Ramos (cell line): ENCODE measurements at regions not wholly inside any gene's neighbourhood (a gene's known extent, or its start where the extent isn't known, plus 50 kb on each side); places are given as distances from the start of the nearest gene placed in this dataset.

Source experiments
- in situ Hi-C: fragments of 300-500 bp; cut with MboI; formaldehyde crosslinking; loops from one replicate; pipeline ENCODE4 v1.14.3; 2022; ENCODE audit warnings: low sequenced_read_pairs; ENCODE audit not compliant: unreplicated experiment

DNA sequence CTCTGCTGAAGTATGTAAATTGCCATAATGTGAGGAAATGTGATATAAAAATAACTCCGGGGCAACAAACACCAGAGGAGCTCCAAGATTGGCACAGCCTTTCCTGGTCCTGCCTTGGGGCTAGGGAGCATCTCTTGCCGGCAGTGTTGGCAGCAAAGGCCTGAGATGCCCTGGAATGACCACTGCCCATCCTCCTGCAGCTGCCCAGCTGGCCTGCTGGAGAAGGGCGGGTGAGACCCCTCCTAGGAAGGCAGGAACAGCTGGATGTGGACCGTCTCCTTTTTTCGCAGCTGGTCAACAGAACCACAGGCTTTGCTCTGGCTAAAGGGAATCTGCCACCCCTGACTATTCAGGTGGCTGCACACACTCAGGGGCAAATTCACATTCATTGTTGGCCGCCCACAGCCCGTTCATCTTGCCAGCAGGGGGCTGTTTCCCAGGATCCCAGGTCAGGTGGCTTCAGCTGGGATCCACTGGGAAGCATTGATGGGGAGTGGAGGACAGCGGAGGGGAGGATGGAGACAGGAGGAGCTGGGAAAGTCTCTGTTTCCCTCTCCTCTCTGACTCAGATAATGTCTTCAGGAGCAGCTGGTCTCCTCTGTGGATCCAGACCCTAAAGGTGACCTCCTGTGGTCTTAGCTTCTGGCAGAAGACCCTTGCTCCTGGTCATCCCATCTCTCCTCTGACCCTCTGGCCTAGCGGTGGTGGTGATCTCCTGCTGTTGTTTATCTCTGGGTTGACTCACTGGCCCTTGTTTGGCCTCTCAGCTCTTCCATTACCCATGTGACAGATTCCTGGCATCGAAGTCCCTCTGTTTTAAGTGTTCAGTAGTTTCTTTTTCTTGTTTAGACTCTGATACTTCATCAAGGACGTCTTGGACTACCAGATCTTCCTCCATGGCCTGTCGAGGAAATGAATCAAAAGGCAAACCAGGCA lies 336.7 kb downstream of the DHX35 start:
- in situ Hi-C loops, result no loop called here

DNA sequence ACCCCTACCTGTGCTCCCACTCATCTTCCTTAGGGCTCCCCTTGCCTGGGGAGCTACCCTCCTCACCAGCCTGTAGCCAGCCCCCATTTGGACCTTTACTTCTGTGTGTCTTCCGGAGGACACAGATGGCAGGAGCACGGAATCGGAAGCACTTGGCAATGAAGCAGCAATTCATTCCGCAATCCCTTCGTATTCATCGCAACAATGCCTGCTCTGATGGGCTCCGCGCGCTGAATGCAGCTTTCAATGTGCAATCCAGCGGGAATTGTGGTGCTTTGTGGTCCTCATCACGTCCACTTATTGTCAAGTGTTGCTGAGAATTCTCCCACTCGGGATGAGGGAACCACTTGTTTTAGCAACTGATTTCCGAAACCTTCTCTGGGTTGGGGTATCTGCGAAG lies 336.0 kb downstream of the DHX35 start:
- in situ Hi-C loops, result no loop called here

DNA sequence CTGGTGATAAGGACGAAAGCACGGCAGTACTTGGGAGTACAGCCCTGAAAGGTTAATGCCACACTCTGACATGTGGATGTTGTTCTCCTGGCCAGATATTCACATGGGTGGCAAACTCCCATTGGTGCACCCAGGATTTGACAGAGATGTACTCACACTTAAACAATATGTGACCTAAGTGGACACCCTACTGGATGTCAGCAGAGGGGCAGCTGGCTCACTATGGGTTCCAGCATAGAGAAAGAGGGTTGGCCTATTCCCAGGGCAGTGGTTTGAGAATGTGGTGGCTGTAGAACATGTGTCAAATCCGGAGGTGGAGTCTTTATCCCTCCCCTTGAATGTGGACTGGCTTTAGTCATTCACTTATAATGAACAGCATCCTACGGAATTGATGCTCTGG lies 333.2 kb downstream of the DHX35 start:
- in situ Hi-C loops, result no loop called here

DNA sequence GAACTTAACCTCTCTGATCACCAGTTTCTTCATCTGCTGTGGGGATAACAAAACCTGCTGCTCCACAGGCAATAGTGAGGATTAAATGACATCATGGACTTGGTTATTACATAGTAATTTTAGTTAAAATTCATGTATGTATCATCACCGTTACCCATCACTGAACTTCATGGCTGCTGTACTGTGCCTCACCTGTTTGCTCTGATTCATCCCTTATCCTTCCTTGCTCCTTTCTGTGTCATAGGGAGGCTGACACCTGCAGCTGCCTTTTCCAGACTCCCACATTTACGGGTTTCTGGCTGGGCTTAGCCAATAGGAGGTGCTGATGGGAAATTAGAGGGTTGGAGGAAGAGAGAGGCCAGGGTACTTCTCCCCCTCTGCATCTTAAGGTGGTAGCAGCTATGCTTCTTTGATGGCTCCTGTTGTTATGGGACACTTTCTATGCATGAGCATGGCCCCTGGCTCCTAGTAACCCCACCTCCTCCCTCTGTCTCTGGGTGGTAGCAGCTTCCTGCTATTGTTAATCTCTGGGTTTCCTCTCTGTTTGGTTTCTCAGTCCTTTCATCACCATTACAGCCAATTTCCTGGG lies 332.1 kb downstream of the DHX35 start:
- in situ Hi-C loops, result no loop called here

DNA sequence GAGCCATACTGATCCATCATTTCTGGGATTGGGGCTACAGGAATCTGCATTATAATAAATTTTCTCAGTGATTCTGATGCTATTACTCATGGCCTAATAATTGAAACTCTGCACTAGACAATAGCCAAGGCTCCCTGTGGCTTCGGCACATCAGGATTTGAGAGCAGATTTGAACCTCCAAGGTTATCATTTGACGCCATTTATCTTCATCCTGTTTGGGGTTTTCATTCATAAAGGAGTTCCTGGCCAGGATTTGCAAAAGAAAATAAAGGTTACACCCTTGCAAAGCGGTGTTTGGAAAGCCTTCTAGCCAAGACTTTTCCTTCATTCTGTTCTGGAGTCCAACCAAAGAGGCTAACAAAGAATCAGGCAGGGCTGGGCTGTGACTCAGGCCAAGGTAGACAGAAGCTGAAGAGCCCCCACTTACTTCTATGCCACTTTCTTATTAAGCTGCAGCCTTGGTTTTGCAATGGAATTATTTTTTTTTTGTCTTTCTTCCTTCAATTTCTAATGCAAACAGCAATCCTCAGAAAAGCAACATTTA lies 330.1 kb downstream of the DHX35 start:
- in situ Hi-C loops, result no loop called here

DNA sequence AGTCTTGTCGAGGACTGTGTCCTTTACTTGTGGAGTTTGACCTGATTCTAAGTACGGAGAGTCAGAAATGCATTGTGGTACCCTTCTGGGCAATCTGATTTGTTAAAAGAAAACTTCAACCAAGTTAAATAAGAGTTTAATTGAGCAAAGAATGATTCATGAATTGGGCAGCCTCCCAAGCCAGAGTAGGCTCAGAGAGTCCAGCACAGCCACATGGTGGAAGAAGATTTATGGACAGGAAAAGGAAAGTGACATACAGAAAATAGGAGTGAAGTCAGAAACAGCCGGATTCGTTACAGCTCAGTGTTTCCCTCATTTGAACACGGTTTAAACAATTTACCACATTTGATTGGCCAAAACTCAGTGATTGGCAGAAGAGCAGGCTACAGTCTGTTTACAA lies 329.2 kb downstream of the DHX35 start:
- in situ Hi-C loops, result no loop called here

DNA sequence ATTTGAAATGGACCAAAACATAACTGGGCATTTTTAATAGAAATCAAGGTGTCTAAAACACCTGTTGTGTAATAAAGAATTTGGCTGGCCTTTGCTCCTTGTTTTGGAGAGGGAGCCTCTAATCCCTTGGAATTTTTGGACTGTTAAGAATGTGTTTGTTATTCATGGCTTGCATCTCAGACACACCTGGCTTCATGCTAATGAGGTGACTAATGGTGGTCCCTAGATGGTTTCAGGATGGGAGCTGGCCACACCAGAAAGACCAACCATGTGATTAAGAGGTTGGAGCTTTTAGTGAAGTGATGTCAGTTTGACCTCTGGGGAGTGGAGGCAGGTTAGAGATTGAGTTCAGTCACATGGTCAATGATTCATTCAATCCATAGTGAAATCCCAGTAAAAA lies 328.4 kb downstream of the DHX35 start:
- in situ Hi-C loops, result no loop called here

DNA sequence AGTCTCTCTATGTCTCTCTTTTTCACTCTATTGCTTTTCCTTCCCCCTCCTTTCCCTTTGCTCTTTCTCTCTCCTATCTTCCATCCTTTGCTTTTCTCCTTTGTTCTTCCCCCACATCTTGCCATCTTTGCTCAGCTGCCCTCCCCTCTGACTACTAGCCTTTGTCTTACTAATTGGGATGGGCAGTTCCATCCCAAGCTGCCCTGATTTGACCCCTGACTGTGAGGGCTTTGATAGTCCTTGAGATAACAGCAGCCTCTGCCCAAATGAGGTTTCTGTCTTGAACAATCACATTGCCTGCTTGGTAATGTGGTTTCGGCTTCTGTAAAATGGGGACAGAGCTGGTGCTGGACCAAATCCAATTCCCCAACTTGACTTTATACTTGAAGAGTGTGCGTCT lies 327.7 kb downstream of the DHX35 start:
- in situ Hi-C loops, result no loop called here

DNA sequence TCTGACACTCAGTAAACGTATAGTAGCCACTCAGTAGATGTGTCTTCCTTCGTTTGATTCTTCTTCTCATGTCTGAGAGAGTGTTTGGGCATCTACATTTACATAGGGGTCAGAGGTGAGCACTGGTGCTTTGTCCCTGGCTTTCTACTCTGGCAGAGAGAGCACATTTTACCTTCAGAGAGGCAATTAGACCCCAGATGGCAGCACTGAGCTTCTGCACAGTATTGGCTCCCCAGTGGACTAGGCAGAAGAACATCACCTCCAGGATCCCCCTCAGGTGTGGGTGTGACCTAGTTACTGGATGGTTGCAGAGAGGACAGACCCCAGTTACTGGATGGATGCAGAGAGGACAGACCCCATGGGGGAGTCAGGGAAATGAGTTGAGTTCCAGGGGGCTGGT lies 327.2 kb downstream of the DHX35 start:
- in situ Hi-C loops, result no loop called here

DNA sequence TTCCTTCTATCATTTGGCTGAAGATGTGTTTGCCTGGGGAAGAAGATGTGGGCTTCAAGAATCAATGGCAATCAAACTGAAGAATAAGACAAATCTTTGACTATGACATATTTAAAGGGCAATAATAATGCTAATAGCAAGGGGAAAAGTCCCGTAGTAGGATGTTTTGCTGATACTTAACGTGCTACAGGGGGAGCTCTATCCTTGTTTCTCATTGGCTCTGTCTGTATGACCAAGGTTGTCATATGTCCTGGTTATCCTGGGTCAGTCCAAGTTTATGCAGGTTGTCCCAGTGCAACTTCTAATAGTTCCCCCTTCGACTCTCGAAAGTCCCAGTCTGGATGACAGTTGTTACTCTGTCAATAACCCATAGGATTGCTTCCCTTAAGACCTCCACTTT lies 321.3 kb downstream of the DHX35 start:
- in situ Hi-C loops, result no loop called here

DNA sequence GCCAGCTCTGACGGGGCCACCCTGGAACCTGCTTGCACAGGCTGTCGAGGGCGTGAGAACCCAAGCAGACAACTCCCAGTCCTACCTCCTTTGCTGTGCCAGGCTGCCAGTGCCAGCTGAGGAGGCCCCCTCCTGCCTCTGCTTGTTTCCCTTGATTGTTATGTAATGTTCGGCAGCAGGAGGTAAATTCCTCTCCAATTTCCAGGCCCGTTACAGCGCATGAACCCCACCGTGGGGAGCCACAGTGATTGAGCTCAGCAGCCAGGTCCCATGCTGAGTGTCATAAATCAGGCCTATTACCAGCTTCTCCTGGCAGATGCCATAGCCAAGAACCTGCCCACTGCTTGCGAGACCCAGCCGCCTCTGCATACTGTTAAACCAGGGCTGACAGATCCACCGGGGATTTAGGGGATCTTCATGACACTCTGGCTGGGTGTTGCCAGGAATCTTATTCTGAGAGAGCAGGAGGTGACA lies 320.5 kb downstream of the DHX35 start:
- in situ Hi-C loops, result no loop called here

DNA sequence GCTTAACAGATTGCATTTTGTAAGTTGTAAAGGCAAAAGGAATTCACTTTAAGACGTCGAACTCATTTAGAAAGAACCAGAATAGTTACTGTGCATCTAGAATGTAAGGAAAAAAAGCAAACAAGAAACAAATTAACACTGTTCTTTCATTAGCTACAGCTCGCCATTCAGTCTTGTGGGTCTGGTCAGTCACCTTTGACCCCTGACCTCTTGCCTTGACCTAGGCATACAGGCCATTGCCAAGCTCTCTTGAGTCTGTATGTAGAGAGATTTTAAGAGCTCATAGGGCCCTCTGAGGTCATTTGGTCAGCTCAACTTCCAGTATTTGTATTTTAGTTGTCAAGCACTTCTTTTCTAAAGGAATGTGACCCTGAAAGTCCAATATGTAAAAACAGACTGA lies 318.7 kb downstream of the DHX35 start:
- in situ Hi-C loops, result no loop called here

DNA sequence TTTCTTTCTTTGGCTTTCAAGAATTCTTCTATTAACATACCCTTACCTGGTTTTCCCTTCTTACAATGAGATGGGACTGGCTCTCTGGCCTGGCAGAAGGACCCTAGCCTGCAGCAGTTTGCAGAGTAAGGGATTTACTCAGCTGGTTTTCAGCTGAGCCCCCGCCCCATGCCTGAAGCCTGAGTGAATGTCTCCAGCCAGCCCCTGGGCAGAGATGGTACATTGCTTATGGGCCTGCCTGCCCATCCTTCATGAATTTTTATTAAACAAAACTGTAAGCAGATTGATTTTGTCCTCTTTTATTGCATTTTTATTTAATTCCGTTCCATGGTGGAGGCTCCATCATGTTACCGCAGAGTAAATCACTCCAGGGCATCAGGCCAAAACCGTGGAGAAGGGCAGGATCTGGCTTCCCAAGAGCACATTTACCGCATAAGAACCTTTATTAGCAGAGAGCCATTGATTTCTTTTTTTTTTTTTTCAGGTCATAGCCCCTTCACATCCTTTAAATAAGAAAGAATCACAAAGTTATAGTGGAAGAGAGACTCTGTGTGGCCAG lies 316.2 kb downstream of the DHX35 start:
- in situ Hi-C loops, result no loop called here

DNA sequence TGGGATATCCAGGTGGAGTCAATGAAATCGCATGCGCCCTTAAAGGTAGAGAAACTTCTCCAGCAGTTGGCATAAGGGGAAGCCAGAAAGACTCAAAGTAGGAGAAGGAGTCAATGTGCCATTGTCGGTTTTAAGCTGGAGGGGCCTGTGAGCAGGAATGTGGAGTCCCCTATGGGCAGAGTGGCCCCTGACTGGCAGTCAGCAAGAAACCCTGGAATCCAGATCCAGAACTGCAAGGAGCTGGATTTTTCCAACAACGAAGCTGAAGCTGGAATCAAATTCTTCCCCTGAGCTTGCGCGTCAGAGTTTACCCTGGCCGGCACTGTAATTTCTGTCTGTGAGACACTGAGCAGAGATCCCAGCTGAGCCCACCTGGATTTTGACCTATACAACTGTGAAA lies 315.0 kb downstream of the DHX35 start:
- in situ Hi-C loops, result no loop called here

DNA sequence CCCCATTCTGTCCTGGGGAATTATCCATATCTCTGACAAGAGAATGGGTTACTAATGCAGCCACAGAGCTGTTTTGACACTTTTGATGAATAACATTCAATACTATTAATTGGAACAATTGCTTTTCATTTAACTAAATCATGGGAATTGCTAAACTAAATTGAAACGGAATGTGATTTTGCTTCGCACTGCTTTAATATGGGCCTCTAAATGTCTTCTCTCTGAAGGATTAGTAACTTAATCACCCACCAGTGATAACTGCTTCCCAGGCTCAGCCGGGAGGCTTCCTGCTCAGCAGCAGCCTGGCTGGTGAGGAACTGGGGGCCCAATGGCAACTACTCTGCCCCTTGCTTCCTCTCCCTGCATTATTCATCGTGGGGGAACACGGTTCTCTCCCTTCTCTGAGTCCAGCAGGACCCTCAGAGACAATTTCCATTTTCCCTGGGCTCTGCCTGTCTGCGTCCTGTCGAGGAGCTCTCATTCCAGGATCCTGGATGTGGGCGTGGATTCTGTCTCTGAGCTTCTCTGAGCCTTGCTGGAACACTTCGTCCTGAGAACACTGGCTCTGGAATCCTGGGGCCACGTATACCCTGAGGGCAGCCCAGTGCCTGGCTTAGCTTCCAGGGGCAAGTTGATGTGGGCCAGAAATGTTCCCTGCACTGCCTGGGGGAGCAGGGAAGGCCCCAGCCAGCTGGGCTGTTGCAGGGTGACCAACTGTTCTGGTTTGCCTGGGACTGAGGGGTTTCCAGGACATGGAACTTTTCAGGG lies 308.9 kb downstream of the DHX35 start:
- in situ Hi-C loops, result no loop called here

DNA sequence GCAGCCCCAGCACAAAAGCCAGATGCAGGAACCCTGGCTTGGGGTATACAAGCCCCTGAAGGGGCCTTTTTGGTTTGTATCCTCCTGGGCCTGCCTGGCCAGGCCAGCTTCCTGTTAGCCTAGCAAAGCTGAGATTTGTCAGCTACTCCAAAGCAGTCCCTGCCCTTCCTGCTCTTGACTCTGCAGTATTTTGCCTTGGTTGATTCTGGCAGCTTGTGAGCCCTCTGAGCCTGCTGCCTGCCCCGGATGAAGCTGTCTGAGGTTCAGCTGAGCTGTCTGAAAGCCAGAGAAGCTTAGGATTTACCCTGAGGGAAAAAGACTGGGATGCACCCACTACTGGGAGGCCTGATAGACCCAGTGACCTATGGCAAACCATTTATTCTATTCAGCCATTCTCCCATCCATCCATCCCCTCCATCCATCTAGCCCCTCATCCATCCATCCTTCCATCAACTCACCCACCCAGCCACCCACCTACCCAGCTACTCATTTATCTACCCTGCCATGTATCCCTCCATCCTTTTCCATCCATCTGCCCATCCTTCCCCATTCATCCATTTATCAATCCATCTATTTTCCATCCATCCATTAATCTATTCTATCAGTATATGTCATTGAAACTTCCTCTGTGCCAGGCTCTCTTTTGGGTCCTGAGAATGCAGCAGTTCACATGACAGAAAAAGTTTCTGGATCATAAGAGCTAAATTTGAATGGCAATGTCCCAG lies 307.5 kb downstream of the DHX35 start:
- in situ Hi-C loops, result no loop called here

DNA sequence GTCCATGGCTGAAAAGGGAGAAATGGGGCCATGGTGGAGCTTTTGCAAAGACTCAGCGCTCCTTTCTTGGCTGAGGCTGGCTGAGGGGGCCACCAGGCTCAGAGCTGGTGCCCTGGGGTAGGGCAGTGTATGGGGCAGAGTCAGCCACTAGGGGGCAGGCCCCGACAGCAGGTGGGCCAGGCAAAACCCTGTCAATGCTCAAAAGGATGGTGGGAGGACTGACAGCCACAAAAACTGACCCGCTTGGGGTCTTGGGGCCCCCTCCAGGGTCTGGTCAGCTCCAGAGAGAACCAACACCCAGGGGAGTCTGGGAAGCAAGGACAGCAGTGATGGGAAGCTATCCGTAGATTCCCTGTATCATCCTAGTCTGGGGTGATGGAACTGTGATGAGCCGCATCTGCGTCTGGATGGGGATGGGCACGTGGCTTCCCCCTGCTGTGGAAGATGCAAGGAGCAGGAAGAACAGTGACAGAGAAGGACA lies 306.9 kb downstream of the DHX35 start:
- in situ Hi-C loops, result no loop called here

DNA sequence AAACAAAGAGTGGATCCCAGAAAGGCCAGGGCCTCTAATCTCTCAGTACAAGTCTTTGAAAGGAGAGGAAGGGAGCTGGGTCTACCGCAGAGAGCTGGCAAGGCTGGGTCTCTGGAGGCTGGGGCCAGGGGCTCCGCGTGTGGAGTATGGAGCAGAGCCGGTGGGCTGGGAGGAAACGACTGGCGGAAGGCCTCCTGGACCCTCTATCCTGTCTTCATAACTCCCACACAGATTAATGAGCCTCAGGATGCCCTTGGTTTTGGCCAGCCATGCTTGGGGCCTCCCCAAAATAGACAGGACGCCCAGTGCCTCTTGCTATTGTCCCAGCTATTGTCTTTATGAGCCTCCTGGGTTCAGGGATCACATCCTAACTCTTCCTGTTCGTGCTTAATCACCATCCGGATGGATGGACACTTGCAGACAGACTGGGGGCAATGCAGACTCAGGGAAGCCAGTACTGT lies 306.4 kb downstream of the DHX35 start:
- in situ Hi-C loops, result no loop called here

DNA sequence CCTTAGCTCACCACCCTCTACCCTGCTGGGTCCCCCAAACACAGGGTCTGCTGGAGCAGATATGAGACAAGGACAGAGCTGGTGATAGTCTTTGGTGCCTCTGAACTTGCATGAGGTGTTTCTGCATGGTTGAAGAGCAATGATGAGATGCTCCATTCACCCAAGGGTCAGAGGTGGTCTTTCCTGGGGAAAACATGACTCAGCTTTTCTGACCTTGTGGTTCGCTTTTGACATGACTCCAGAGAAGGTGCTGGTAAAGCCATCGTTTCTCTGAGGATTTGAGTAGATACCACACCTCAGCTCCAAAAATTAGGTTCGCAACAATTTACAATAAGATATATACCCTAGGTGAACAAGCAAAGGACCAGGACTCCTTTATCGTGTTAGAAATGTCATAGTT lies 304.8 kb downstream of the DHX35 start:
- in situ Hi-C loops, result no loop called here
